ENCODE measurements at regions not wholly inside any gene's neighbourhood (a gene's known extent, or its start where the extent isn't known, plus 50 kb on each side); places are given as distances from the start of the nearest gene placed in this dataset.

DNA sequence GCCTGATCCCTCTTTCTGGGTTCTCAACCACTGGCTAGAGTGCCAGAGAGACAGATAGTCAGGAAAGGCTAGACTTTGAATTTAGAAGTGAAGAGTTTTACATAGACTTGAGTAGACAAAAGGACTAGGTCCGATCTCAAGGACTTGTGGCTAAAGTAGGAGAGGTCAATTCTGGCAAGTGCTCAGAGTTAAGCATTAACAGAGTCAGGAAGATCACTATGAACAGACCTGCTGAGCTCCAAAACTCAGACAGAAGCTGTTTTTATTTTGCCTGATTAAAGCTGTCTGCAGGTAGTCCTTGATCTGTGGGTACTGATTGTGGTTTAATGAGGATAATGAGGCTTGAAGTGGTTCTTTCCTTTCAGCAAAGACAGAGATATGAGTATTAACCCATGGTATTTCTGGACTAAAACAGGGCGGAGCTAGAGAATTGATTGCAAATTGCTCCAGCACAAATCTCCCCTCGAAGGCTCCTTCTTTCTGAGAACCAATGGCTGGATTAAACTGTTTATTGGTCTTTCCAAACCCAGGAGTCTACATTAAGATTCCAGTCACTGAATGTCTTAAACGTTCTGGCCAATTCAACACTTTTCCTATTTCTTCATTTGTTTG lies 423.2 kb downstream of the IPMK start:
- TF ChIP-seq, protein P1, sequence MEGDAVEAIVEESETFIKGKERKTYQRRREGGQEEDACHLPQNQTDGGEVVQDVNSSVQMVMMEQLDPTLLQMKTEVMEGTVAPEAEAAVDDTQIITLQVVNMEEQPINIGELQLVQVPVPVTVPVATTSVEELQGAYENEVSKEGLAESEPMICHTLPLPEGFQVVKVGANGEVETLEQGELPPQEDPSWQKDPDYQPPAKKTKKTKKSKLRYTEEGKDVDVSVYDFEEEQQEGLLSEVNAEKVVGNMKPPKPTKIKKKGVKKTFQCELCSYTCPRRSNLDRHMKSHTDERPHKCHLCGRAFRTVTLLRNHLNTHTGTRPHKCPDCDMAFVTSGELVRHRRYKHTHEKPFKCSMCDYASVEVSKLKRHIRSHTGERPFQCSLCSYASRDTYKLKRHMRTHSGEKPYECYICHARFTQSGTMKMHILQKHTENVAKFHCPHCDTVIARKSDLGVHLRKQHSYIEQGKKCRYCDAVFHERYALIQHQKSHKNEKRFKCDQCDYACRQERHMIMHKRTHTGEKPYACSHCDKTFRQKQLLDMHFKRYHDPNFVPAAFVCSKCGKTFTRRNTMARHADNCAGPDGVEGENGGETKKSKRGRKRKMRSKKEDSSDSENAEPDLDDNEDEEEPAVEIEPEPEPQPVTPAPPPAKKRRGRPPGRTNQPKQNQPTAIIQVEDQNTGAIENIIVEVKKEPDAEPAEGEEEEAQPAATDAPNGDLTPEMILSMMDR (conservative IDR thresholded peaks at IDR 0.05; ENCODE audit: low read length), result no peak
- TF ChIP-seq EZH2phosphoT487 (IDR thresholded peaks at IDR 0.05; ENCODE audit: borderline replicate concordance, low read depth, low read length), result no peak
